Heart left ventricle (tissue), 13 donors: ENCODE measurements at regions not wholly inside any gene's neighbourhood (a gene's known extent, or its start where the extent isn't known, plus 50 kb on each side); places are given as distances from the start of the nearest gene placed in this dataset.

Experiments
- POLR2A ChIP-seq, 2 donors: fragments of 450-650 bp; IDR thresholded peaks; one replicate each; pipeline ENCODE4 v1.6.1; 2017; ENCODE audit warnings: antibody characterized with exemption in 2 of 2, mild to moderate bottlenecking in 2 of 2, moderate library complexity in 2 of 2
- TF ChIP-seq, protein P1 (sequence below), 12 donors: fragments of 200-600 bp; sonication (generic) in 4 of 12; IDR thresholded peaks; one replicate each; pipeline versions ENCODE4 v1.5.0 to v1.8.0; 2018 to 2022; ENCODE audit warnings: antibody characterized with exemption in 12 of 12, mild to moderate bottlenecking in 5 of 12
- donor health status: ischemic (EF 13 %, LVEDD 7.1; RV severe dilation, severe dysfunction).
- donor health status: DM: no; HTN: yes; CAD: no.
- donor health status: DM: no; HTN: no; CAD: no.
- donor health status: ischemic (EF 25% LVEDD 6.9; RV normal size, moderate dysfunction).
- donor health status: ischemic (EF 25% LVEDD 5.7; RV mildly dilated, moderate dysfunction).
- donor health status: ischemic (EF 35%, LVEDD 5.7; RV mildly dilated, moderate dysfunction).
- donor health status: nonischemic (EF 11% LVEDD 7.7; RV severe dilation, severe dysfunction).
- donor health status: DM: yes; HTN: yes; CAD: no.
- donor health status: PGD.
- donor health status: ischemic (EF 29% LVEDD 5.4; RV normal size, mild dysfunction).
- donor health status: nonischemic (EF 23%, LVEDD 6.1; RV moderate dilation, normal function).

GRCh38 chr11:106497822-106498221 is 420.4 kb downstream of the AASDHPPT start:
- TF ChIP-seq, protein P1, sequence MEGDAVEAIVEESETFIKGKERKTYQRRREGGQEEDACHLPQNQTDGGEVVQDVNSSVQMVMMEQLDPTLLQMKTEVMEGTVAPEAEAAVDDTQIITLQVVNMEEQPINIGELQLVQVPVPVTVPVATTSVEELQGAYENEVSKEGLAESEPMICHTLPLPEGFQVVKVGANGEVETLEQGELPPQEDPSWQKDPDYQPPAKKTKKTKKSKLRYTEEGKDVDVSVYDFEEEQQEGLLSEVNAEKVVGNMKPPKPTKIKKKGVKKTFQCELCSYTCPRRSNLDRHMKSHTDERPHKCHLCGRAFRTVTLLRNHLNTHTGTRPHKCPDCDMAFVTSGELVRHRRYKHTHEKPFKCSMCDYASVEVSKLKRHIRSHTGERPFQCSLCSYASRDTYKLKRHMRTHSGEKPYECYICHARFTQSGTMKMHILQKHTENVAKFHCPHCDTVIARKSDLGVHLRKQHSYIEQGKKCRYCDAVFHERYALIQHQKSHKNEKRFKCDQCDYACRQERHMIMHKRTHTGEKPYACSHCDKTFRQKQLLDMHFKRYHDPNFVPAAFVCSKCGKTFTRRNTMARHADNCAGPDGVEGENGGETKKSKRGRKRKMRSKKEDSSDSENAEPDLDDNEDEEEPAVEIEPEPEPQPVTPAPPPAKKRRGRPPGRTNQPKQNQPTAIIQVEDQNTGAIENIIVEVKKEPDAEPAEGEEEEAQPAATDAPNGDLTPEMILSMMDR (IDR thresholded peaks at IDR 0.05) = no peak
- TF ChIP-seq POLR2A (IDR thresholded peaks at IDR 0.05) = no peak
